ENCODE measurements at regions not wholly inside any gene's neighbourhood (a gene's known extent, or its start where the extent isn't known, plus 50 kb on each side); places are given as distances from the start of the nearest gene placed in this dataset.

DNA sequence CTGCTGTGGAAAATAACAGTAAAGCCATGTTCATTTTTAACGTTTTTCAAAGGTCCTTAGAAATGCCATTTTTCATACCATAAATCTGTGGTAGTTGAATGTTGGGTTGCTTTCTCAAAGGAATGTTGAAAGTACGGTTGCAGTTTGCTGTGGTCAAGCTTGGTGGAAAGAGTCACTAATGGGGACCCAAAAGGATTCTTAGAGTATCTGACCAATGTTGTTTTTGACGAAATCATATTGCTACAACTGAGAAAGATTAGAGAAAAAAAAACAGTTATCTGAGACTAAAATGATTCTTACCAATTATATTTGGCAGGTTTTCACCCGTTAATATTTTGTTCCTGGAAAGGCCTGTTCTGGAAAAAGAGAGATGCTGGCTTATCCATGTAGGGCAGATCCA lies 439.5 kb upstream of the ETAA1 start:
- H4K20me1 ChIP-seq (ENCODE audit: control insufficient read depth, insufficient read depth, insufficient read length) = no peaks in the 10 kb centered on the region
- H3K4me1 ChIP-seq (ENCODE audit: insufficient read depth, low read length) = no peaks in the 10 kb centered on the region
- H3K4ac ChIP-seq (ENCODE audit: low read depth, low read length) = no peak overlapping the region
- no peak overlapping the region for H3K23ac ChIP-seq (ENCODE audit: insufficient read length, low read depth, low read length)
- Mint-ChIP-seq H3K4me1 (peaks cover under 1 to 2% of the 10 kb centered on the region in 2 experiments), H3K27ac (no peak overlapping the region), H3K27me3 (ENCODE audit: low read depth) (no peaks in the 10 kb centered on the region), H3K36me3 (ENCODE audit: insufficient read depth in 1 of 3, low read depth in 3 of 3) (no peaks in the 10 kb centered on the region), H3K9me3 (no peaks in the 10 kb centered on the region), H3K4me3 (no peak overlapping the region)
- no peak overlapping the region for H2BK12ac ChIP-seq (ENCODE audit: insufficient read length, low read depth, low read length)
- no peak overlapping the region for H3K9ac ChIP-seq (ENCODE audit: extremely low read depth, insufficient read length, low read length)
- no peak overlapping the region for H4K8ac ChIP-seq (replicated peaks; ENCODE audit: insufficient read length, low read depth, low read length)
- no peak overlapping the region for H3K56ac ChIP-seq (ENCODE audit: insufficient read length, low read depth, low read length)
- no peak overlapping the region for H4K5ac ChIP-seq (ENCODE audit: insufficient read length, low read depth, low read length)
- TF ChIP-seq, protein P1, sequence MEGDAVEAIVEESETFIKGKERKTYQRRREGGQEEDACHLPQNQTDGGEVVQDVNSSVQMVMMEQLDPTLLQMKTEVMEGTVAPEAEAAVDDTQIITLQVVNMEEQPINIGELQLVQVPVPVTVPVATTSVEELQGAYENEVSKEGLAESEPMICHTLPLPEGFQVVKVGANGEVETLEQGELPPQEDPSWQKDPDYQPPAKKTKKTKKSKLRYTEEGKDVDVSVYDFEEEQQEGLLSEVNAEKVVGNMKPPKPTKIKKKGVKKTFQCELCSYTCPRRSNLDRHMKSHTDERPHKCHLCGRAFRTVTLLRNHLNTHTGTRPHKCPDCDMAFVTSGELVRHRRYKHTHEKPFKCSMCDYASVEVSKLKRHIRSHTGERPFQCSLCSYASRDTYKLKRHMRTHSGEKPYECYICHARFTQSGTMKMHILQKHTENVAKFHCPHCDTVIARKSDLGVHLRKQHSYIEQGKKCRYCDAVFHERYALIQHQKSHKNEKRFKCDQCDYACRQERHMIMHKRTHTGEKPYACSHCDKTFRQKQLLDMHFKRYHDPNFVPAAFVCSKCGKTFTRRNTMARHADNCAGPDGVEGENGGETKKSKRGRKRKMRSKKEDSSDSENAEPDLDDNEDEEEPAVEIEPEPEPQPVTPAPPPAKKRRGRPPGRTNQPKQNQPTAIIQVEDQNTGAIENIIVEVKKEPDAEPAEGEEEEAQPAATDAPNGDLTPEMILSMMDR (conservative IDR thresholded peaks at IDR 0.05) = no peak
- no peak overlapping the region for H3K4me2 ChIP-seq (ENCODE audit: insufficient read depth, insufficient read length, low read length)
- no peaks in the 10 kb centered on the region for H3K23me2 ChIP-seq (ENCODE audit: insufficient read length, low read depth, low read length, poor library complexity, severe bottlenecking)
- no CpG with 5 or more reads among the region's 4 CpGs for WGBS (ENCODE audit: extremely low coverage, insufficient read length, low lambda C conversion rate)
- H3K79me1 ChIP-seq (ENCODE audit: insufficient read depth, low read depth, low read length, poor library complexity, severe bottlenecking) = no peaks in the 10 kb centered on the region
- H2BK120ac ChIP-seq (ENCODE audit: low read depth, low read length, poor library complexity, severe bottlenecking) = no peak overlapping the region
- H2BK15ac ChIP-seq (ENCODE audit: low read depth, low read length) = no peak overlapping the region
- H2BK5ac ChIP-seq (ENCODE audit: insufficient read length, low read length) = no peak overlapping the region
- H3K27me3 ChIP-seq (ENCODE audit: insufficient read depth, low read length) = no peaks in the 10 kb centered on the region
- H2AFZ ChIP-seq (ENCODE audit: low read length) = no peak overlapping the region
- no peak for DNase-seq
- no peak overlapping the region for H3K18ac ChIP-seq (ENCODE audit: insufficient read length, low read depth, low read length)
- H3T11ph ChIP-seq (ENCODE audit: low read length) = no peak overlapping the region
- no peak overlapping the region for H2BK20ac ChIP-seq (ENCODE audit: low read depth, low read length, poor library complexity, severe bottlenecking)
- no peak overlapping the region for H3K27ac ChIP-seq (ENCODE audit: insufficient read length, low read depth, low read length)
- H3K9me3 ChIP-seq (ENCODE audit: control insufficient read depth, low read depth, low read length) = no peaks in the 10 kb centered on the region
- no peak overlapping the region for H3K14ac ChIP-seq (ENCODE audit: insufficient read depth, low read length)
- no peaks in the 10 kb centered on the region for H3K79me2 ChIP-seq (ENCODE audit: insufficient read depth, low read length)
- no peak overlapping the region for H4K91ac ChIP-seq (ENCODE audit: insufficient read length, low read depth, low read length)
- no peak overlapping the region for H2AK5ac ChIP-seq (ENCODE audit: insufficient read length, low read length)

All from H9 (cell line).